K562 (cell line): ENCODE measurements at regions not wholly inside any gene's neighbourhood (a gene's known extent, or its start where the extent isn't known, plus 50 kb on each side); places are given as distances from the start of the nearest gene placed in this dataset.

Source experiments
- ATAC-seq: fragments of 200-7000 bp; cut with Tn5 transposase; 3 replicates; pipeline ENCODE4 v1.9.1; 2020; ENCODE audit warnings: moderate library complexity
- BruUV-seq: library from RNA; stranded (reverse); fragments of 400-500 nt; replicated peaks from 2 replicates; lab custom pipeline; 2021; lab: Mats Ljungman, UMichigan
- CTCF ChIA-PET: fragments of 300-600 bp; formaldehyde crosslinking; extraction: SDS; loops from one replicate; lab custom pipeline; 2021; ENCODE audit warnings: low intra/inter-chr PET ratio; lab: Yijun Ruan, JAX
- POLR2A ChIA-PET: fragments of 300-600, 350-650 bp; sonication (Branson Sonifier 250); formaldehyde crosslinking; extraction: SDS; loops from one replicate; lab custom pipeline; 2021; ENCODE audit warnings: antibody characterized with exemption, inconsistent platforms; lab: Yijun Ruan, JAX
- DNase-seq, 4 experiments: peaks; one replicate each; pipeline versions ENCODE4 v3.0.0 to v3.0.0-alpha.2; 2011 to 2018; ENCODE audit warnings: low spot score in 3 of 4, mixed read lengths in 3 of 4; ENCODE audit errors: extremely low read depth in 1 of 4
- FAIRE-seq: peaks from 2 replicates; lab custom pipeline; 2011; peaks lifted over from hg19 to GRCh38; lab: Jason Lieb, UNC
- H2AFZ ChIP-seq: 2 replicates; pipeline ENCODE4 v1.6.0; 2011; ENCODE audit warnings: low read depth, low read length, control low read depth, inconsistent platforms
- H3K27ac ChIP-seq: fragments of 200-600 bp; 3 replicates; pipeline ENCODE4 v1.8.0; 2011; ENCODE audit warnings: low read depth, mild to moderate bottlenecking, control low read depth, inconsistent platforms, low read length, moderate library complexity, mixed read lengths; ENCODE audit errors: extremely low read depth
- H3K27me3 ChIP-seq, 2 experiments: fragments of 300-600 bp in 1 of 2; 2 replicates in 1 of 2; 3 replicates in 1 of 2; pipeline versions ENCODE4 v1.6.0 to v1.8.0; 2011; ENCODE audit warnings: inconsistent platforms in 2 of 2, low read length in 2 of 2, mild to moderate bottlenecking in 1 of 2, mixed read lengths in 1 of 2, moderate library complexity in 1 of 2; ENCODE audit not compliant: control insufficient read depth in 2 of 2, insufficient read depth in 2 of 2
- H3K36me3 ChIP-seq: fragments of 300-600 bp; 3 replicates; pipeline ENCODE4 v1.8.0; 2011; ENCODE audit warnings: mild to moderate bottlenecking, low read length, inconsistent platforms; ENCODE audit not compliant: control insufficient read depth, insufficient read depth
- H3K4me1 ChIP-seq, 2 experiments: fragments of 200-600 bp in 1 of 2; replicated peaks in 1 of 2; 2 replicates in 1 of 2; 3 replicates in 1 of 2; pipeline versions ENCODE4 v1.5.1 to v1.8.0; 2011; ENCODE audit warnings: inconsistent platforms in 2 of 2, low read length in 2 of 2, mild to moderate bottlenecking in 1 of 2, mixed read lengths in 1 of 2, moderate library complexity in 1 of 2; ENCODE audit not compliant: control insufficient read depth in 2 of 2, insufficient read depth in 2 of 2
- H3K4me2 ChIP-seq: 2 replicates; pipeline ENCODE4 v1.6.1; 2011; ENCODE audit warnings: low read length, control low read depth, inconsistent platforms, mixed read lengths; ENCODE audit not compliant: insufficient read depth
- H3K4me3 ChIP-seq: fragments of 200-600 bp; sonication (generic), shearing (Covaris generic); 2 replicates; pipeline ENCODE4 v1.5.1; 2016; ENCODE audit warnings: control low read depth, inconsistent platforms
- H3K79me2 ChIP-seq: fragments of 200-600 bp; 3 replicates; pipeline ENCODE4 v1.8.0; 2011; ENCODE audit warnings: low read length, inconsistent platforms; ENCODE audit not compliant: control insufficient read depth, insufficient read depth
- H3K9ac ChIP-seq, 2 experiments: 2 replicates each; pipeline versions ENCODE4 v1.6.0 to v1.6.1; 2011; ENCODE audit warnings: low read depth in 2 of 2, low read length in 2 of 2, control low read depth in 1 of 2, inconsistent platforms in 1 of 2, mild to moderate bottlenecking in 1 of 2, mixed read lengths in 1 of 2; ENCODE audit not compliant: insufficient read depth in 1 of 2
- H3K9me1 ChIP-seq: one replicate; pipeline ENCODE4 v1.6.0; 2011; ENCODE audit warnings: inconsistent platforms, mild to moderate bottlenecking, low read length, moderate library complexity; ENCODE audit not compliant: control insufficient read depth, insufficient read depth
- H3K9me3 ChIP-seq: replicated peaks from 2 replicates; pipeline ENCODE4 v1.5.1; 2011; ENCODE audit warnings: low read depth, low read length, inconsistent platforms; ENCODE audit not compliant: control insufficient read depth, insufficient read depth
- H4K20me1 ChIP-seq: replicated peaks from 2 replicates; pipeline ENCODE4 v1.6.1; 2011; ENCODE audit warnings: low read length, inconsistent platforms, mixed read lengths; ENCODE audit not compliant: control insufficient read depth, insufficient read depth
- CSDE1 ChIP-seq, 2 experiments: fragments of 450-650 bp; IDR thresholded peaks; 2 replicates each; pipeline ENCODE4 v1.6.1; 2016; ENCODE audit warnings: mild to moderate bottlenecking in 1 of 2
- DMBX1 ChIP-seq: fragments of 250-450 bp; sonication (Bioruptor Pico); IDR thresholded peaks from 2 replicates; pipeline ENCODE4 v1.8.0; 2022; ENCODE audit warnings: inconsistent platforms, mild to moderate bottlenecking, moderate library complexity, borderline replicate concordance
- ELF1 ChIP-seq: fragments of 200-800 bp; sonication (Bioruptor generic); IDR thresholded peaks from 2 replicates; pipeline ENCODE4 v1.6.1; 2016; ENCODE audit warnings: missing genetic modification characterization, missing compliant biosample characterization
- HDAC1 ChIP-seq, 2 experiments: fragments of 450-650 bp; IDR thresholded peaks; 2 replicates each; pipeline ENCODE4 v1.6.1; 2016 to 2017; ENCODE audit warnings: inconsistent platforms in 1 of 2, mild to moderate bottlenecking in 1 of 2, moderate library complexity in 1 of 2
- KAT2B ChIP-seq: IDR thresholded peaks from one replicate; pipeline ENCODE4 v1.6.1; 2012; ENCODE audit warnings: low read depth, mild to moderate bottlenecking, control low read depth, inconsistent platforms, low read length, moderate library complexity
- NCOA6 ChIP-seq: fragments of 450-650 bp; IDR thresholded peaks from 2 replicates; pipeline ENCODE4 v1.6.1; 2017; ENCODE audit warnings: mild to moderate bottlenecking
- PKNOX1 ChIP-seq: fragments of 450-650 bp; IDR thresholded peaks from 2 replicates; pipeline ENCODE4 v1.6.1; 2016
- RBFOX2 ChIP-seq: fragments of 200-400 bp; formaldehyde crosslinking; IDR thresholded peaks from 2 replicates; pipeline ENCODE4 v1.6.1; 2017; ENCODE audit warnings: low read depth, mild to moderate bottlenecking, low read length, moderate library complexity
- SAP30 ChIP-seq: fragments of 200-600 bp; sonication (generic); IDR thresholded peaks from 2 replicates; pipeline ENCODE4 v1.6.1; 2012; ENCODE audit warnings: borderline replicate concordance, low read depth, mild to moderate bottlenecking, moderate library complexity, low read length, control low read depth, inconsistent platforms; ENCODE audit not compliant: insufficient read depth, poor library complexity, severe bottlenecking
- YY1 ChIP-seq, 3 experiments: IDR thresholded peaks; 2 replicates each; pipeline ENCODE4 v1.6.1; 2011; ENCODE audit warnings: low read length in 2 of 3, mild to moderate bottlenecking in 2 of 3, moderate library complexity in 2 of 3, borderline replicate concordance in 1 of 3, control low read depth in 1 of 3, low read depth in 1 of 3; ENCODE audit not compliant: insufficient read depth in 3 of 3, insufficient replicate concordance in 2 of 3, control insufficient read depth in 1 of 3, insufficient read length in 1 of 3; ENCODE audit errors: extremely low read depth in 1 of 3
- ZNF316 ChIP-seq: fragments of 450-650 bp; IDR thresholded peaks from 2 replicates; pipeline ENCODE4 v1.6.1; 2016
- ZNF354B ChIP-seq: fragments of 250-450 bp; sonication (Bioruptor Pico); IDR thresholded peaks from 2 replicates; pipeline ENCODE4 v1.4.0; 2020
- WGBS: fragments of 100-300 bp; shearing (Covaris generic); methylation state at CpG from one replicate; pipeline ENCODE4 v1.1.6; 2016; ENCODE audit warnings: low coverage, mixed read lengths; ENCODE audit not compliant: insufficient coverage; ENCODE audit errors: missing lambda C conversion rate; 5-methylcytosine and 5-hydroxymethylcytosine counted together
- in situ Hi-C: fragments of 300-500 bp; cut with MboI; formaldehyde crosslinking; loops from 4 replicates; pipeline ENCODE4 v1.15.0; 2018; ENCODE audit warnings: inconsistent platforms, mixed read lengths
- intact Hi-C: fragments of 100-400 bp; cut with micrococcal nuclease; formaldehyde crosslinking; loops from 2 replicates; pipeline ENCODE4 v1.14.2; 2022

- TF ChIP-seq HDAC1 (IDR thresholded peaks at IDR 0.05), result no peak
- TF ChIP-seq PKNOX1, result no peak
- no peak for TF ChIP-seq ELF1
- no peak for TF ChIP-seq NCOA6
Observed at GRCh38 chr4:64814616-64815015, 405.4 kb upstream of the TECRL start (continued).

- no peak overlapping the region for H3K9ac ChIP-seq
- no peak overlapping the region for H3K4me2 ChIP-seq
- H2AFZ ChIP-seq, result no peak overlapping the region
- ChIA-PET CTCF (no interaction called here), POLR2A (no interaction called here)
- no peak overlapping the region for H3K27ac ChIP-seq
- DNase-seq (no peak), FAIRE-seq (no peak), ATAC-seq (no peak)
- no peaks in the 10 kb centered on the region for H3K79me2 ChIP-seq
- no peaks in the 10 kb centered on the region for H3K36me3 ChIP-seq
- no peaks in the 10 kb centered on the region for H3K9me3 ChIP-seq
- no peaks in the 10 kb centered on the region for H3K4me1 ChIP-seq
- no peak overlapping the region for H3K4me3 ChIP-seq
- TF ChIP-seq RBFOX2 (no peak), KAT2B (no peak), ZNF316 (no peak), SAP30 (no peak), CSDE1 (IDR thresholded peaks at IDR 0.05) (no peak), ZNF354B (CRISPR knock-in tag) (no peak), DMBX1 (CRISPR knock-in tag) (no peak), YY1 (IDR thresholded peaks at IDR 0.05; ENCODE audit: borderline replicate concordance in 1 of 3, control insufficient read depth in 1 of 3, extremely low read depth in 1 of 3, insufficient read depth in 3 of 3, insufficient read length in 1 of 3, insufficient replicate concordance in 2 of 3, low read depth in 1 of 3, low read length in 2 of 3) (no peak)
- WGBS, result 0% methylated on average over 2 of the region's 2 CpGs
- H3K9me1 ChIP-seq, result no peaks in the 10 kb centered on the region
- in situ Hi-C loops, result no loop called here
- H4K20me1 ChIP-seq, result no peaks in the 10 kb centered on the region
- no peaks in the 10 kb centered on the region for H3K27me3 ChIP-seq
- intact Hi-C loops, result no loop called here
- no TSS peak for BruUV-seq
Observed at GRCh38 chr4:64807821-64808220, 398.6 kb upstream of the TECRL start.
